H9 (cell line): ENCODE measurements at regions not wholly inside any gene's neighbourhood (a gene's known extent, or its start where the extent isn't known, plus 50 kb on each side); places are given as distances from the start of the nearest gene placed in this dataset.

ENCODE experiments used
- DNase-seq: peaks from one replicate; pipeline ENCODE4 v3.0.0-alpha.2; 2017
- H2AFZ ChIP-seq: one replicate; pipeline ENCODE4 v1.6.1; 2013; ENCODE audit warnings: mild to moderate bottlenecking, low read length, control low read depth, moderate library complexity
- H2AK5ac ChIP-seq: 2 replicates; pipeline ENCODE4 v1.6.1; 2013; ENCODE audit warnings: low read length, control low read depth, mixed read lengths; ENCODE audit not compliant: insufficient read length
- H2BK120ac ChIP-seq: one replicate; pipeline ENCODE4 v1.6.1; 2013; ENCODE audit warnings: low read depth, mild to moderate bottlenecking, low read length, control low read depth, inconsistent platforms; ENCODE audit not compliant: poor library complexity, severe bottlenecking
- H2BK12ac ChIP-seq: 2 replicates; pipeline ENCODE4 v1.6.1; 2013; ENCODE audit warnings: low read length, control low read depth, mixed read lengths, low read depth; ENCODE audit not compliant: insufficient read length
- H2BK15ac ChIP-seq: 2 replicates; pipeline ENCODE4 v1.6.1; 2013; ENCODE audit warnings: low read depth, low read length, control low read depth
- H2BK20ac ChIP-seq: one replicate; pipeline ENCODE4 v1.6.1; 2013; ENCODE audit warnings: low read depth, mild to moderate bottlenecking, low read length, control low read depth, inconsistent platforms; ENCODE audit not compliant: poor library complexity, severe bottlenecking
- H2BK5ac ChIP-seq: 2 replicates; pipeline ENCODE4 v1.6.1; 2013; ENCODE audit warnings: low read length, control low read depth, mixed read lengths; ENCODE audit not compliant: insufficient read length
- H3K14ac ChIP-seq: 2 replicates; pipeline ENCODE4 v1.6.1; 2013; ENCODE audit warnings: low read length, control low read depth; ENCODE audit not compliant: insufficient read depth
- H3K18ac ChIP-seq: 2 replicates; pipeline ENCODE4 v1.6.1; 2013; ENCODE audit warnings: low read depth, mild to moderate bottlenecking, mixed read lengths, low read length, control low read depth; ENCODE audit not compliant: insufficient read length
- H3K23ac ChIP-seq: 2 replicates; pipeline ENCODE4 v1.6.1; 2013; ENCODE audit warnings: low read length, control low read depth, mixed read lengths, low read depth; ENCODE audit not compliant: insufficient read length
- H3K23me2 ChIP-seq: 2 replicates; pipeline ENCODE4 v1.6.1; 2013; ENCODE audit warnings: low read depth, mild to moderate bottlenecking, mixed read lengths, low read length, control low read depth; ENCODE audit not compliant: insufficient read length, poor library complexity, severe bottlenecking
- H3K27ac ChIP-seq: 2 replicates; pipeline ENCODE4 v1.5.1; 2013; ENCODE audit warnings: low read length, control low read depth, mixed read lengths, low read depth; ENCODE audit not compliant: insufficient read length
- H3K27me3 ChIP-seq: 2 replicates; pipeline ENCODE4 v1.6.1; 2013; ENCODE audit warnings: low read length, control low read depth, inconsistent platforms; ENCODE audit not compliant: insufficient read depth
- H3K4ac ChIP-seq: 2 replicates; pipeline ENCODE4 v1.6.1; 2013; ENCODE audit warnings: low read depth, mild to moderate bottlenecking, control low read depth, inconsistent platforms, low read length, moderate library complexity
- H3K4me1 ChIP-seq: 2 replicates; pipeline ENCODE4 v1.6.1; 2013; ENCODE audit warnings: low read length, control low read depth, inconsistent platforms; ENCODE audit not compliant: insufficient read depth
- H3K4me2 ChIP-seq: 2 replicates; pipeline ENCODE4 v1.6.1; 2013; ENCODE audit warnings: low read length, control low read depth, mixed read lengths; ENCODE audit not compliant: insufficient read length, insufficient read depth
- H3K56ac ChIP-seq: 2 replicates; pipeline ENCODE4 v1.6.1; 2013; ENCODE audit warnings: low read depth, mild to moderate bottlenecking, mixed read lengths, low read length, control low read depth; ENCODE audit not compliant: insufficient read length
- H3K79me1 ChIP-seq: 2 replicates; pipeline ENCODE4 v1.6.1; 2013; ENCODE audit warnings: low read depth, mild to moderate bottlenecking, moderate library complexity, low read length, control low read depth, inconsistent platforms; ENCODE audit not compliant: insufficient read depth, poor library complexity, severe bottlenecking
- H3K79me2 ChIP-seq: 2 replicates; pipeline ENCODE4 v1.6.1; 2013; ENCODE audit warnings: low read length, control low read depth, inconsistent platforms; ENCODE audit not compliant: insufficient read depth
- H3K9ac ChIP-seq: 2 replicates; pipeline ENCODE4 v1.6.1; 2013; ENCODE audit warnings: low read length, control low read depth, mixed read lengths; ENCODE audit not compliant: insufficient read length; ENCODE audit errors: extremely low read depth
- H3K9me3 ChIP-seq: one replicate; pipeline ENCODE4 v1.6.1; 2013; ENCODE audit warnings: low read depth, low read length, inconsistent platforms; ENCODE audit not compliant: control insufficient read depth
- H3T11ph ChIP-seq: one replicate; pipeline ENCODE4 v1.6.1; 2013; ENCODE audit warnings: mild to moderate bottlenecking, low read length, control low read depth, inconsistent platforms
- H4K20me1 ChIP-seq: one replicate; pipeline ENCODE4 v1.6.1; 2013; ENCODE audit not compliant: control insufficient read depth, insufficient read length, insufficient read depth
- H4K5ac ChIP-seq: 2 replicates; pipeline ENCODE4 v1.6.1; 2013; ENCODE audit warnings: low read depth, mild to moderate bottlenecking, mixed read lengths, low read length, control low read depth; ENCODE audit not compliant: insufficient read length
- H4K8ac ChIP-seq: replicated peaks from 2 replicates; pipeline ENCODE4 v1.6.1; 2013; ENCODE audit warnings: low read length, control low read depth, mixed read lengths, low read depth; ENCODE audit not compliant: insufficient read length
- H4K91ac ChIP-seq: 2 replicates; pipeline ENCODE4 v1.6.1; 2013; ENCODE audit warnings: low read depth, mild to moderate bottlenecking, moderate library complexity, mixed read lengths, low read length, control low read depth; ENCODE audit not compliant: insufficient read length
- H3K27ac Mint-ChIP-seq, 3 experiments: 2 replicates in 2 of 3; 3 replicates in 1 of 3; pipeline ENCODE4 v1.8.0; 2020 to 2021; ENCODE audit warnings: mixed read lengths in 3 of 3, mild to moderate bottlenecking in 1 of 3, moderate library complexity in 1 of 3
- H3K27me3 Mint-ChIP-seq: 2 replicates; pipeline ENCODE4 v1.8.0; 2021; ENCODE audit warnings: low read depth, mild to moderate bottlenecking, moderate library complexity, mixed read lengths
- H3K36me3 Mint-ChIP-seq, 3 experiments: 2 replicates in 2 of 3; 3 replicates in 1 of 3; pipeline ENCODE4 v1.8.0; 2020 to 2021; ENCODE audit warnings: low read depth in 3 of 3, mixed read lengths in 3 of 3; ENCODE audit not compliant: insufficient read depth in 1 of 3
- H3K4me1 Mint-ChIP-seq, 2 experiments: 2 replicates each; pipeline ENCODE4 v1.8.0; 2020; ENCODE audit warnings: mixed read lengths in 2 of 2
- H3K4me3 Mint-ChIP-seq, 2 experiments: 2 replicates in 1 of 2; 3 replicates in 1 of 2; pipeline ENCODE4 v1.8.0; 2020 to 2021; ENCODE audit warnings: mild to moderate bottlenecking in 2 of 2, mixed read lengths in 2 of 2, moderate library complexity in 1 of 2
- H3K9me3 Mint-ChIP-seq, 2 experiments: 2 replicates in 1 of 2; 3 replicates in 1 of 2; pipeline ENCODE4 v1.8.0; 2020; ENCODE audit warnings: mild to moderate bottlenecking in 2 of 2, mixed read lengths in 2 of 2, moderate library complexity in 1 of 2
- WGBS: extraction: QIAGEN DNeasy Blood & Tissue Kit; methylation state at CpG from one replicate; pipeline ENCODE4 v1.1.7; 2013; ENCODE audit warnings: missing lambda C conversion rate, low lambda C conversion rate, mixed read lengths; ENCODE audit not compliant: insufficient read length; ENCODE audit errors: extremely low coverage; 5-methylcytosine and 5-hydroxymethylcytosine counted together
- TF ChIP-seq, protein P1 (sequence below): fragments of 200-600 bp; sonication (generic); conservative IDR thresholded peaks from 3 replicates; pipeline ENCODE4 v1.8.0; 2021; ENCODE audit warnings: antibody characterized with exemption, mild to moderate bottlenecking

DNA sequence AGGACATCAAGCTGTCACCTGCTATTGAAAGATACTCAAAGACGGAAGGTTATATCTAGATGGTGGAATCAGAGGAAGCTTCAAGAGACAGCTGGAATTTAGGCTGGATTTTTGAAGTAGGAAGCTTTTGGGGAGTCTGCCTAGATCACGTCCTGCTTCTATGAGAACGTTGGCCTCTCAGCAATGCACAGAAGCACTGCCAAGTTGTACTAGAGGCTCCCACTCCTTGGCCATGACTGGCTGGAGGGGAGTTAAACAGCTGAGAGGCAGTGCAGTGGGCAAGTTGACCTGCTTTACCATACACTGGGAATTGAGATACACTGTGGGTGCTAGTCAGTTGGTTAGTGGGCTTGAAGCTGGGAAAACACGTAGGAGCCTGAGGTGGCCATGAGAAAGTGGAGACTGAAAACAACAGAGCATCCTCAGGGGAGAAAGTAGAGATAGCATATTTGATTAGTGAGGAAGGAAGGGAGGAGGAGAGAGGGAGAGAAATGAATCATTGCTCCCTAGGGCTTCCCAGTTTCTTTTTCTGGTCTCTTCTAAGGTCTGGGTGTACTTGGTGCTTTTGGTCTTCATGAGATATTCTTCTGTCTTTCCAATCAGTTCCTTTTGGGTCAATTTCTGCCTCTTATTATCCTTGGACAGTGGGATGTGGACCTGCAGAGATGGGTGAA lies 110.8 kb downstream of the EMP1 start:
- no peaks in the 10 kb centered on the region for H3K79me2 ChIP-seq
- Mint-ChIP-seq H3K27me3 (no peaks in the 10 kb centered on the region), H3K36me3 (no peaks in the 10 kb centered on the region), H3K4me3 (no peak overlapping the region), H3K9me3 (no peaks in the 10 kb centered on the region), H3K27ac (no peak overlapping the region), H3K4me1 (peaks cover 0 to 4% of the 10 kb centered on the region in 2 experiments; a peak in 2 of 4 replicates)
- no peak overlapping the region for H2BK120ac ChIP-seq
- no peak overlapping the region for H3K18ac ChIP-seq
- no peak overlapping the region for H3T11ph ChIP-seq
- H4K5ac ChIP-seq: no peak overlapping the region
- whole genome bisulfite sequencing: no CpG with 5 or more reads among the region's 4 CpGs
- H2BK12ac ChIP-seq: no peak overlapping the region
- H2BK5ac ChIP-seq: no peak overlapping the region
- no peak overlapping the region for H3K4me2 ChIP-seq
- no peaks in the 10 kb centered on the region for H3K9me3 ChIP-seq
- no peak overlapping the region for H3K23ac ChIP-seq
- no peak for DNase-seq
- no peak overlapping the region for H2AFZ ChIP-seq
- no peak overlapping the region for H2BK20ac ChIP-seq
- no peak overlapping the region for H4K91ac ChIP-seq
- H3K56ac ChIP-seq: no peak overlapping the region
- no peaks in the 10 kb centered on the region for H3K23me2 ChIP-seq
- TF ChIP-seq, protein P1, sequence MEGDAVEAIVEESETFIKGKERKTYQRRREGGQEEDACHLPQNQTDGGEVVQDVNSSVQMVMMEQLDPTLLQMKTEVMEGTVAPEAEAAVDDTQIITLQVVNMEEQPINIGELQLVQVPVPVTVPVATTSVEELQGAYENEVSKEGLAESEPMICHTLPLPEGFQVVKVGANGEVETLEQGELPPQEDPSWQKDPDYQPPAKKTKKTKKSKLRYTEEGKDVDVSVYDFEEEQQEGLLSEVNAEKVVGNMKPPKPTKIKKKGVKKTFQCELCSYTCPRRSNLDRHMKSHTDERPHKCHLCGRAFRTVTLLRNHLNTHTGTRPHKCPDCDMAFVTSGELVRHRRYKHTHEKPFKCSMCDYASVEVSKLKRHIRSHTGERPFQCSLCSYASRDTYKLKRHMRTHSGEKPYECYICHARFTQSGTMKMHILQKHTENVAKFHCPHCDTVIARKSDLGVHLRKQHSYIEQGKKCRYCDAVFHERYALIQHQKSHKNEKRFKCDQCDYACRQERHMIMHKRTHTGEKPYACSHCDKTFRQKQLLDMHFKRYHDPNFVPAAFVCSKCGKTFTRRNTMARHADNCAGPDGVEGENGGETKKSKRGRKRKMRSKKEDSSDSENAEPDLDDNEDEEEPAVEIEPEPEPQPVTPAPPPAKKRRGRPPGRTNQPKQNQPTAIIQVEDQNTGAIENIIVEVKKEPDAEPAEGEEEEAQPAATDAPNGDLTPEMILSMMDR: no peak
- peaks cover 2% of the 10 kb centered on the region; the same call in 1 of the 2 replicates for H3K4me1 ChIP-seq
- H2AK5ac ChIP-seq: no peak overlapping the region
- no peaks in the 10 kb centered on the region for H4K20me1 ChIP-seq
- no peak overlapping the region for H2BK15ac ChIP-seq
- no peak overlapping the region for H3K9ac ChIP-seq
- H3K27ac ChIP-seq: no peak overlapping the region
- H3K27me3 ChIP-seq: no peaks in the 10 kb centered on the region
- H4K8ac ChIP-seq: no peak overlapping the region
- H3K79me1 ChIP-seq: no peaks in the 10 kb centered on the region
- no peak overlapping the region for H3K14ac ChIP-seq
- H3K4ac ChIP-seq: no peak overlapping the region
